A549 (cell line): ENCODE measurements at regions not wholly inside any gene's neighbourhood (a gene's known extent, or its start where the extent isn't known, plus 50 kb on each side); places are given as distances from the start of the nearest gene placed in this dataset.
"Not testable (repeated sequence)": the region's sequence is repeated elsewhere in the genome, so short reads cannot be mapped to it uniquely, and the experiment has no call there.

Experiments
- ATAC-seq, 2 experiments: fragments of 200-7000 bp in 1 of 2; fragments of >200 bp in 1 of 2; cut with Nextera tagmentation in 1 of 2; cut with Tn5 transposase in 1 of 2; 3 replicates each; pipeline versions ENCODE4 v1.8.0 to v1.9.1; 2018 to 2020; ENCODE audit warnings: mild to moderate bottlenecking in 1 of 2, moderate library complexity in 1 of 2
- CTCF ChIA-PET: fragments of 300-600 bp; sonication (Branson Sonifier 250); formaldehyde crosslinking; extraction: SDS; loops from one replicate; lab custom pipeline; 2021; ENCODE audit warnings: antibody characterized with exemption, inconsistent platforms; lab: Yijun Ruan, JAX
- POLR2A ChIA-PET: fragments of 350-600 bp; formaldehyde crosslinking; extraction: SDS; loops from one replicate; lab custom pipeline; 2021; ENCODE audit warnings: antibody characterized with exemption, inconsistent platforms; lab: Yijun Ruan, JAX
- DNase-seq, 2 experiments: peaks; one replicate each; pipeline versions ENCODE4 v3.0.0 to v3.0.0-alpha.2; 2011 to 2016; ENCODE audit warnings: low read depth in 1 of 2, low spot score in 1 of 2
- FAIRE-seq: peaks from 2 replicates; lab custom pipeline; 2011; peaks lifted over from hg19 to GRCh38; lab: Jason Lieb, UNC
- H3K27ac ChIP-seq, 2 experiments: fragments of >200 bp; sonication (Bioruptor Twin); formaldehyde crosslinking; 3 replicates each; pipeline ENCODE4 v1.5.1; 2016 to 2017
- H3K4me1 ChIP-seq: fragments of >200 bp; sonication (Bioruptor Twin); formaldehyde crosslinking; 3 replicates; pipeline ENCODE4 v1.6.1; 2016
- H3K4me2 ChIP-seq: fragments of >200 bp; sonication (Bioruptor Twin); formaldehyde crosslinking; 3 replicates; pipeline ENCODE4 v1.6.1; 2016
- H3K4me3 ChIP-seq: fragments of >200 bp; sonication (Bioruptor Twin); formaldehyde crosslinking; 3 replicates; pipeline ENCODE4 v1.5.1; 2016
- H3K9me3 ChIP-seq: fragments of >200 bp; sonication (Bioruptor Twin); formaldehyde crosslinking; 3 replicates; pipeline ENCODE4 v1.6.1; 2016
- BHLHE40 ChIP-seq: IDR thresholded peaks from 2 replicates; pipeline ENCODE4 v1.6.1; 2012; ENCODE audit warnings: low read depth, low read length, inconsistent platforms
- CBX8 ChIP-seq: fragments of 200-600 bp; sonication (generic); IDR thresholded peaks from 2 replicates; pipeline ENCODE4 v1.6.1; 2016
- CEBPB ChIP-seq, 2 experiments: fragments of >200 bp in 1 of 2; sonication (Bioruptor Twin) in 1 of 2; formaldehyde crosslinking in 1 of 2; IDR thresholded peaks; 2 replicates each; pipeline ENCODE4 v1.6.1; 2012 to 2016
- CHD4 ChIP-seq: fragments of 200-600 bp; sonication (generic); IDR thresholded peaks from 2 replicates; pipeline ENCODE4 v1.6.1; 2016; ENCODE audit warnings: antibody characterized with exemption, mild to moderate bottlenecking, borderline replicate concordance
- HDAC2 ChIP-seq: fragments of 200-600 bp; sonication (generic); IDR thresholded peaks from 2 replicates; pipeline ENCODE4 v1.6.1; 2016
- HEYL ChIP-seq: fragments of 250-450 bp; sonication (Bioruptor Pico); IDR thresholded peaks from 2 replicates; pipeline ENCODE4 v1.8.0; 2021; ENCODE audit warnings: mild to moderate bottlenecking, moderate library complexity
- HOXB13 ChIP-seq: fragments of 250-450 bp; sonication (Bioruptor Pico); IDR thresholded peaks from 2 replicates; pipeline ENCODE4 v1.5.0; 2020; ENCODE audit warnings: low read depth, mild to moderate bottlenecking, moderate library complexity
- HOXB5 ChIP-seq: fragments of 250-450 bp; sonication (Bioruptor Pico); IDR thresholded peaks from 2 replicates; pipeline ENCODE4 v1.5.0; 2020; ENCODE audit warnings: mild to moderate bottlenecking, moderate library complexity
- KDM5A ChIP-seq: fragments of 200-600 bp; sonication (generic); IDR thresholded peaks from 2 replicates; pipeline ENCODE4 v1.6.1; 2016; ENCODE audit warnings: antibody characterized with exemption, mild to moderate bottlenecking
- NPAS2 ChIP-seq: fragments of 250-450 bp; sonication (Bioruptor Pico); IDR thresholded peaks from 2 replicates; pipeline ENCODE4 v1.8.0; 2022; ENCODE audit warnings: mild to moderate bottlenecking, moderate library complexity, borderline replicate concordance
- NR3C1 ChIP-seq: fragments of >200 bp; sonication (Bioruptor Twin); formaldehyde crosslinking; IDR thresholded peaks from 3 replicates; pipeline ENCODE4 v1.6.1; 2017
- PBX3 ChIP-seq: IDR thresholded peaks from 2 replicates; pipeline ENCODE4 v1.6.1; 2012
- RNF2 ChIP-seq: fragments of 200-600 bp; sonication (generic); IDR thresholded peaks from 2 replicates; pipeline ENCODE4 v1.6.1; 2016; ENCODE audit warnings: low read depth, mild to moderate bottlenecking, antibody characterized with exemption, moderate library complexity, borderline replicate concordance
- SMC3 ChIP-seq: fragments of >200 bp; sonication (Bioruptor Twin); formaldehyde crosslinking; IDR thresholded peaks from 3 replicates; pipeline ENCODE4 v1.6.1; 2018; ENCODE audit warnings: inconsistent platforms
- WGBS: methylation state at CpG from one replicate; pipeline ENCODE4 v1.1.6; 2017; ENCODE audit errors: missing lambda C conversion rate; 5-methylcytosine and 5-hydroxymethylcytosine counted together
- TF ChIP-seq, protein P1 (sequence below): fragments of 150-350 bp; IDR thresholded peaks from 2 replicates; pipeline ENCODE4 v1.6.1; 2014; ENCODE audit warnings: low read depth, mild to moderate bottlenecking, low read length
- TF ChIP-seq, protein P2 (sequence below): fragments of 250-450 bp; sonication (Bioruptor Pico); IDR thresholded peaks from 2 replicates; pipeline ENCODE4 v1.5.0; 2021; ENCODE audit warnings: mild to moderate bottlenecking, moderate library complexity, borderline replicate concordance
- TF ChIP-seq, protein P3 (sequence below): fragments of >200 bp; sonication (Bioruptor Twin); formaldehyde crosslinking; IDR thresholded peaks from 3 replicates; pipeline ENCODE4 v1.6.1; 2016
- TF ChIP-seq, protein P4 (sequence below): fragments of 200-600 bp; sonication (generic); IDR thresholded peaks from 2 replicates; pipeline ENCODE4 v1.6.1; 2016; ENCODE audit warnings: antibody characterized with exemption, mild to moderate bottlenecking, moderate library complexity

DNA sequence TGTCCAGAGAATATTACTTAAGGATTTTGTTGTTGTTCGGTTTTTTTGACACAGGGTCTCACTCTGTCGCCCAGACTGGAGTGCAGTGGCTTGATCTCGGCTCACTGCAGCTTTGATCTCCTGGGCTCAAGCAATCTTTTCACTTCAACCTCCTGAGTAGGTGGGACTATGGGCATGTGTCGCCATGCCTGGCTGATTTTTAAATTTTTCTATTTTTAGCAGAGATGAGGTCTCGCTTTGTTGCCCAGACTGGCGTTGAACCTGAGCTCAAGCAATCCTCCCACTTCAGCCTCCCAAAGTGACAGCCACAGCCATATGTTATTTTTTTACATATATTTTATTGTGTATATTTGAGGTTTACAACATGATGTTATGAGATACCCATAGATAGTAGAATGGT lies 86.8 kb upstream of the UMPS start (continued):
- TF ChIP-seq PBX3, result no peak

- POLR2A ChIA-PET, H3K27ac ChIP-seq, H3K4me1 ChIP-seq, H3K9me3 ChIP-seq, H3K4me3 ChIP-seq, FAIRE-seq: not testable (repeated sequence)
- CTCF ChIA-PET, result interaction anchor here (0.6 to 1.0 kb wide), 2 partner anchors 40 to 81 kb away, joined by 3 to 5 read pairs; no protein-coding TSS in a partner anchor
- H3K4me2 ChIP-seq, result peak overlapping the region; percentile 31; the same call in 2 of the 3 replicates
- 25% methylated on average over 4 of the region's 4 CpGs for WGBS
- peak; percentile 30 to 49; a peak in 4 of 6 replicates for ATAC-seq
- peak in 1 of 2 experiments; percentile 28 for DNase-seq
These were observed 84.1 kb upstream of the UMPS start for GRCh38 chr3:124646186-124646585.

DNA sequence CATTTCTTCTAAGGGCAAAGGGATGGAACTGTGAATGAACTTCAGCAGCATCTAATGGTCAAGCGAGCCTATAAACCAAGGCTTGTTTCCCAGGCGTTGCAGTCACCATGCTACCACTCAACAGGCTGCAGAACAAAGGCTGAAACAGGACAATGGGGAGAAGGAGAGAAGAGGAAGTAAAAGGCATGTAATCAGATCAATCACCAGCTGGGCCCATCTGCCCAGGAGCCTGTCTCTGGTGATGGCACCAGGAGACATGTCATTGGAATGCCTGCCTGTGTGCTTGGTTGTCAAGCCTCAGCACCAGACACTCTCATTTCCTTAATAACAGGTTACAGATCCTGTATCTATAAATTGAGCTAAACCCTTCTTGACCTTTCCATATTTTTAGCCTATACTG lies 81.7 kb upstream of the UMPS start:
- POLR2A ChIA-PET, result no interaction called here
- no peak overlapping the region for H3K4me3 ChIP-seq
- FAIRE-seq (no peak), ATAC-seq (no peak), DNase-seq (no peak)
- CTCF ChIA-PET, result no interaction called here
- TF ChIP-seq, protein P1, sequence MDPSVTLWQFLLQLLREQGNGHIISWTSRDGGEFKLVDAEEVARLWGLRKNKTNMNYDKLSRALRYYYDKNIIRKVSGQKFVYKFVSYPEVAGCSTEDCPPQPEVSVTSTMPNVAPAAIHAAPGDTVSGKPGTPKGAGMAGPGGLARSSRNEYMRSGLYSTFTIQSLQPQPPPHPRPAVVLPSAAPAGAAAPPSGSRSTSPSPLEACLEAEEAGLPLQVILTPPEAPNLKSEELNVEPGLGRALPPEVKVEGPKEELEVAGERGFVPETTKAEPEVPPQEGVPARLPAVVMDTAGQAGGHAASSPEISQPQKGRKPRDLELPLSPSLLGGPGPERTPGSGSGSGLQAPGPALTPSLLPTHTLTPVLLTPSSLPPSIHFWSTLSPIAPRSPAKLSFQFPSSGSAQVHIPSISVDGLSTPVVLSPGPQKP, result no peak
- TF ChIP-seq HOXB13 (CRISPR knock-in tag), result no peak
- TF ChIP-seq HOXB5 (CRISPR knock-in tag), result no peak
- TF ChIP-seq NPAS2 (CRISPR knock-in tag), result no peak
- TF ChIP-seq SMC3, result no peak
- no peak for TF ChIP-seq CEBPB (IDR thresholded peaks at IDR 0.05)
- TF ChIP-seq PBX3, result no peak
- TF ChIP-seq, protein P2, sequence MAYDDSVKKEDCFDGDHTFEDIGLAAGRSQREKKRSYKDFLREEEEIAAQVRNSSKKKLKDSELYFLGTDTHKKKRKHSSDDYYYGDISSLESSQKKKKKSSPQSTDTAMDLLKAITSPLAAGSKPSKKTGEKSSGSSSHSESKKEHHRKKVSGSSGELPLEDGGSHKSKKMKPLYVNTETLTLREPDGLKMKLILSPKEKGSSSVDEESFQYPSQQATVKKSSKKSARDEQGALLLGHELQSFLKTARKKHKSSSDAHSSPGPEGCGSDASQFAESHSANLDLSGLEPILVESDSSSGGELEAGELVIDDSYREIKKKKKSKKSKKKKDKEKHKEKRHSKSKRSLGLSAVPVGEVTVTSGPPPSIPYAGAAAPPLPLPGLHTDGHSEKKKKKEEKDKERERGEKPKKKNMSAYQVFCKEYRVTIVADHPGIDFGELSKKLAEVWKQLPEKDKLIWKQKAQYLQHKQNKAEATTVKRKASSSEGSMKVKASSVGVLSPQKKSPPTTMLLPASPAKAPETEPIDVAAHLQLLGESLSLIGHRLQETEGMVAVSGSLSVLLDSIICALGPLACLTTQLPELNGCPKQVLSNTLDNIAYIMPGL, result no peak
- no peak for TF ChIP-seq CBX8
- TF ChIP-seq, all 56 proteins: peak for 0
- no peaks in the 10 kb centered on the region for H3K9me3 ChIP-seq
- 70% methylated on average over 2 of the region's 2 CpGs for WGBS
- H3K4me1 ChIP-seq, result peaks cover 7% of the 10 kb centered on the region; the same call in 2 of the 3 replicates
- no peak overlapping the region for H3K27ac ChIP-seq
- H3K4me2 ChIP-seq, result no peak overlapping the region

- ChIA-PET CTCF (interaction anchor here (1.3 kb wide), 2 partner anchors 9 to 14 kb away, joined by 3 to 6 read pairs; no protein-coding TSS in a partner anchor), POLR2A (no interaction called here)
- no peaks in the 10 kb centered on the region for H3K9me3 ChIP-seq
- no peak for ATAC-seq
- H3K4me2 ChIP-seq, result no peak overlapping the region
- 56% methylated on average over 4 of the region's 4 CpGs for WGBS
- no peak for FAIRE-seq
- peaks cover 7% of the 10 kb centered on the region; the same call in 2 of the 3 replicates for H3K4me1 ChIP-seq
- H3K27ac ChIP-seq, result no peak overlapping the region
- no peak for TF ChIP-seq HOXB5 (CRISPR knock-in tag)
- TF ChIP-seq KDM5A, result no peak
- TF ChIP-seq, protein P3, sequence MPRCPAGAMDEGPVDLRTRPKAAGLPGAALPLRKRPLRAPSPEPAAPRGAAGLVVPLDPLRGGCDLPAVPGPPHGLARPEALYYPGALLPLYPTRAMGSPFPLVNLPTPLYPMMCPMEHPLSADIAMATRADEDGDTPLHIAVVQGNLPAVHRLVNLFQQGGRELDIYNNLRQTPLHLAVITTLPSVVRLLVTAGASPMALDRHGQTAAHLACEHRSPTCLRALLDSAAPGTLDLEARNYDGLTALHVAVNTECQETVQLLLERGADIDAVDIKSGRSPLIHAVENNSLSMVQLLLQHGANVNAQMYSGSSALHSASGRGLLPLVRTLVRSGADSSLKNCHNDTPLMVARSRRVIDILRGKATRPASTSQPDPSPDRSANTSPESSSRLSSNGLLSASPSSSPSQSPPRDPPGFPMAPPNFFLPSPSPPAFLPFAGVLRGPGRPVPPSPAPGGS, result no peak
- no peak for TF ChIP-seq NR3C1
- TF ChIP-seq BHLHE40, result no peak
- no peak for TF ChIP-seq RNF2
- no peak for TF ChIP-seq HEYL (CRISPR knock-in tag)
- TF ChIP-seq, protein P4, sequence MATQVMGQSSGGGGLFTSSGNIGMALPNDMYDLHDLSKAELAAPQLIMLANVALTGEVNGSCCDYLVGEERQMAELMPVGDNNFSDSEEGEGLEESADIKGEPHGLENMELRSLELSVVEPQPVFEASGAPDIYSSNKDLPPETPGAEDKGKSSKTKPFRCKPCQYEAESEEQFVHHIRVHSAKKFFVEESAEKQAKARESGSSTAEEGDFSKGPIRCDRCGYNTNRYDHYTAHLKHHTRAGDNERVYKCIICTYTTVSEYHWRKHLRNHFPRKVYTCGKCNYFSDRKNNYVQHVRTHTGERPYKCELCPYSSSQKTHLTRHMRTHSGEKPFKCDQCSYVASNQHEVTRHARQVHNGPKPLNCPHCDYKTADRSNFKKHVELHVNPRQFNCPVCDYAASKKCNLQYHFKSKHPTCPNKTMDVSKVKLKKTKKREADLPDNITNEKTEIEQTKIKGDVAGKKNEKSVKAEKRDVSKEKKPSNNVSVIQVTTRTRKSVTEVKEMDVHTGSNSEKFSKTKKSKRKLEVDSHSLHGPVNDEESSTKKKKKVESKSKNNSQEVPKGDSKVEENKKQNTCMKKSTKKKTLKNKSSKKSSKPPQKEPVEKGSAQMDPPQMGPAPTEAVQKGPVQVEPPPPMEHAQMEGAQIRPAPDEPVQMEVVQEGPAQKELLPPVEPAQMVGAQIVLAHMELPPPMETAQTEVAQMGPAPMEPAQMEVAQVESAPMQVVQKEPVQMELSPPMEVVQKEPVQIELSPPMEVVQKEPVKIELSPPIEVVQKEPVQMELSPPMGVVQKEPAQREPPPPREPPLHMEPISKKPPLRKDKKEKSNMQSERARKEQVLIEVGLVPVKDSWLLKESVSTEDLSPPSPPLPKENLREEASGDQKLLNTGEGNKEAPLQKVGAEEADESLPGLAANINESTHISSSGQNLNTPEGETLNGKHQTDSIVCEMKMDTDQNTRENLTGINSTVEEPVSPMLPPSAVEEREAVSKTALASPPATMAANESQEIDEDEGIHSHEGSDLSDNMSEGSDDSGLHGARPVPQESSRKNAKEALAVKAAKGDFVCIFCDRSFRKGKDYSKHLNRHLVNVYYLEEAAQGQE, result no peak
- no peak for TF ChIP-seq HDAC2
- TF ChIP-seq CBX8, result no peak
- TF ChIP-seq CHD4, result no peak
- no peak for TF ChIP-seq SMC3
- TF ChIP-seq, all 56 proteins: peak for 0
- no peak for DNase-seq
- no peak overlapping the region for H3K4me3 ChIP-seq
These were observed 79.5 kb upstream of the UMPS start for GRCh38 chr3:124650798-124651197.

DNA sequence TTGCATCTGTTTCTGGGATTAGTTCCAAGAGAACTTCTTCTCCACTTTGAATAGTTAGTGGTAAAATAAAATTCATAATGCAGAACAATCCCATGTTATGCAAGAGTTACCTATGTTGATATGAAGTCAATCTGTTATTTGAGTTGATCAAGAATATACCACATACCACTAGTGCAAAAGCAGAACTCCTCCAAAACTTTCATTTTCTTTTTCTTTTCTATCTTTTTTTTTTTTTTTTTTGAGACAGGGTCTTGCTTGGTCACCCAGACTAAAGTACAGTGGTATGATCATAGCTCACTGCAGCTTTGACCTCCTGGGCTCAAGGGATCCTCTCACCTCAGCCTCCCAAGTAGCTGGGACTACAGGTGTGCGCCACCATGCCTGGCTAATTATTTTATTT lies 78.8 kb upstream of the UMPS start:
- POLR2A ChIA-PET, FAIRE-seq, DNase-seq, H3K4me1 ChIP-seq, H3K4me2 ChIP-seq, H3K27ac ChIP-seq, H3K9me3 ChIP-seq, H3K4me3 ChIP-seq, ATAC-seq: not testable (repeated sequence)
- WGBS, result 92% methylated on average over 1 of the region's 1 CpG
- CTCF ChIA-PET, result interaction anchor here (1.2 to 1.3 kb wide), 2 partner anchors 14 to 86 kb away, joined by 5 to 6 read pairs; no protein-coding TSS in a partner anchor
